ENCODE measurements at regions not wholly inside any gene's neighbourhood (a gene's known extent, or its start where the extent isn't known, plus 50 kb on each side); places are given as distances from the start of the nearest gene placed in this dataset.

DNA sequence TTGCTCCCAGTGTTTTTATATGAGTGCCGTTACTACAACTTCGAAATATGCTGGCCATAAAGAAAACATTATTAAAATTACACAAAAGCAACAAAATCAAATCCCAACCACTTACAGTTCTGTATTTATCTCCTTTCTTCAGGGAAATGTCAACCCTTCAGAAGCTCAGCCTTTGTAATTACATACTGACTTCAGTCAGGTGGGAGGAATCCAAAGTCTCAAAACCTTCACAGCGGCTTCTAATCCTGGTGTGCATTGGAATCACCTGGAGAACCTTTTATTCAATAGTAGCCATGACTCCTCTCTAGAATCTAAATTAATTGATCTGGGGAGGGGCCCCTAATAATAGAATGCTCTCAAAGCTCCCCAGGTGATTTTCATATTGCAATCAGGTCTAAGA is 463.7 kb upstream of the ARHGEF26 start:
- H3K4me3 Mint-ChIP-seq, result no peak overlapping the region
- peaks cover 14% of the 10 kb centered on the region for H3K36me3 Mint-ChIP-seq
- CTCF ChIA-PET, result no interaction called here

DNA sequence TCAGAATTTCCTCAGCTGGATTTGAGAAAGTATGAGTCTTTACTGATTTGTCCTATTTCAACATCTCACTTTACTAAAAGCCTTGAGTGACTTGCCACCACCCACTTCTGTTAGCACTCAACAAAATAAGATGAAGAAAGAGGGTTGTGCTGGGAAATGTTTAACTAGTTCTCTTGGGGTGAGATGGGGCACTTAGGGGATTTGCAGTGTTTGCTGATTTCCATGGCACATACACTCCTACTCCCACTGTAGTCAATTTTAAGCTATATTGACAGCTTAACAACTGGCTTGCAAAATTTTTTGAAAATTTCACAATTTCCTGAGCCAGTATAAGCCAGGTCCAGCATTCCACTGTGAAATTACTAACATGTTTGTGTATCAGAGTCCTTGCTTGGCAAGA is 463.1 kb upstream of the ARHGEF26 start:
- Mint-ChIP-seq H3K4me3 (no peak overlapping the region), H3K9me3 (peaks cover 29% of the 10 kb centered on the region), H3K27me3 (ENCODE audit: low read depth) (no peaks in the 10 kb centered on the region), H3K36me3 (peaks cover 14% of the 10 kb centered on the region), H3K27ac (no peak overlapping the region), H3K4me1 (no peaks in the 10 kb centered on the region)
- DNase-seq (ENCODE audit: low spot score) (no peak), ATAC-seq (no peak)
- TF ChIP-seq ZBTB21 (CRISPR knock-in tag; IDR thresholded peaks at IDR 0.05; ENCODE audit: borderline replicate concordance), result no peak
- no peak for TF ChIP-seq SMAD4 (CRISPR knock-in tag; IDR thresholded peaks at IDR 0.05)
- TF ChIP-seq JUN (CRISPR knock-in tag; IDR thresholded peaks at IDR 0.05), result no peak
- TF ChIP-seq ZNF121 (CRISPR knock-in tag; IDR thresholded peaks at IDR 0.05), result no peak
- TF ChIP-seq EMX1 (CRISPR knock-in tag; IDR thresholded peaks at IDR 0.05), result no peak
- TF ChIP-seq IRF2 (CRISPR knock-in tag; IDR thresholded peaks at IDR 0.05; ENCODE audit: borderline replicate concordance, low read depth), result no peak
- TF ChIP-seq, protein P1, sequence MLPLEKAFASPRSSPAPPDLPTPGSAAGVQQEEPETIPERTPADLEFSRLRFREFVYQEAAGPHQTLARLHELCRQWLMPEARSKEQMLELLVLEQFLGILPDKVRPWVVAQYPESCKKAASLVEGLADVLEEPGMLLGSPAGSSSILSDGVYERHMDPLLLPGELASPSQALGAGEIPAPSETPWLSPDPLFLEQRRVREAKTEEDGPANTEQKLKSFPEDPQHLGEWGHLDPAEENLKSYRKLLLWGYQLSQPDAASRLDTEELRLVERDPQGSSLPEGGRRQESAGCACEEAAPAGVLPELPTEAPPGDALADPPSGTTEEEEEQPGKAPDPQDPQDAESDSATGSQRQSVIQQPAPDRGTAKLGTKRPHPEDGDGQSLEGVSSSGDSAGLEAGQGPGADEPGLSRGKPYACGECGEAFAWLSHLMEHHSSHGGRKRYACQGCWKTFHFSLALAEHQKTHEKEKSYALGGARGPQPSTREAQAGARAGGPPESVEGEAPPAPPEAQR (CRISPR knock-in tag; IDR thresholded peaks at IDR 0.05), result no peak
- TF ChIP-seq, protein P2, sequence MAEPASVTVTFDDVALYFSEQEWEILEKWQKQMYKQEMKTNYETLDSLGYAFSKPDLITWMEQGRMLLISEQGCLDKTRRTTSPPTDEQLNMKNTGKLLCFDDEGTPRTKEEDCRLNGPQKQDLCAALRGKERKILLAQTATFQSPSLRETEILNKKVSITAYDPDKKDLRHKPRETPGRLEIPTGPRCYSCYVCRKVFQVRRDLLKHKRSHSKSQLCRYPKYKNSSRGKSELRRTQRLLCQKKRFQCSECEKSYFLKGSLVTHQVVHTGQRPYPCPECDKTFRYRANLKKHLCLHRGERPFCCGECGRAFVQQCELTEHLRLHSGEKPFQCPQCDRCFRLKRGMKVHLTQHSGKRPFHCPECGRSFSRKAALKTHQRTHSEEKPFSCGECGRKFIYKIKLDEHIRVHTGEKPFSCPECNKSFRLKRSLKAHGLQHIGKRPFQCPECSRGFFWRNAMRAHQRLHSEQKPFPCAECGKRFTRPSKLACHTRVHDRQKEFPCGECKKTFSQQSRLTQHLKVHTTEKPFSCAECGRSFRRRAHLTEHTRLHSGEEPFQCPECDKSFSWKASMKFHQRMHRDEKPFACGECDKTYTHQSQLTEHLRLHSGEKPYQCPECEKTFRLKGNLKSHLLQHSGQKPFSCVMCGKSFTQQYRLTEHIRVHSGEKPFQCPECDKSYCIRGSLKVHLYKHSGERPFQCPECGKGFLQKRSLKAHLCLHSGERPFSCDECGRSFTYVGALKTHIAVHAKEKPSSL (CRISPR knock-in tag; conservative IDR thresholded peaks at IDR 0.05), result no peak
- TF ChIP-seq, protein P3, sequence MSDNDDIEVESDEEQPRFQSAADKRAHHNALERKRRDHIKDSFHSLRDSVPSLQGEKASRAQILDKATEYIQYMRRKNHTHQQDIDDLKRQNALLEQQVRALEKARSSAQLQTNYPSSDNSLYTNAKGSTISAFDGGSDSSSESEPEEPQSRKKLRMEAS (CRISPR knock-in tag; IDR thresholded peaks at IDR 0.05), result no peak
- TF ChIP-seq, protein P4, sequence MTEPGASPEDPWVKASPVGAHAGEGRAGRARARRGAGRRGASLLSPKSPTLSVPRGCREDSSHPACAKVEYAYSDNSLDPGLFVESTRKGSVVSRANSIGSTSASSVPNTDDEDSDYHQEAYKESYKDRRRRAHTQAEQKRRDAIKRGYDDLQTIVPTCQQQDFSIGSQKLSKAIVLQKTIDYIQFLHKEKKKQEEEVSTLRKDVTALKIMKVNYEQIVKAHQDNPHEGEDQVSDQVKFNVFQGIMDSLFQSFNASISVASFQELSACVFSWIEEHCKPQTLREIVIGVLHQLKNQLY (CRISPR knock-in tag; IDR thresholded peaks at IDR 0.05), result no peak
- no peak for TF ChIP-seq RORB (CRISPR knock-in tag; IDR thresholded peaks at IDR 0.05)
- no peak for TF ChIP-seq CBFB (CRISPR knock-in tag; IDR thresholded peaks at IDR 0.05; ENCODE audit: low read depth)
- TF ChIP-seq, protein P5, sequence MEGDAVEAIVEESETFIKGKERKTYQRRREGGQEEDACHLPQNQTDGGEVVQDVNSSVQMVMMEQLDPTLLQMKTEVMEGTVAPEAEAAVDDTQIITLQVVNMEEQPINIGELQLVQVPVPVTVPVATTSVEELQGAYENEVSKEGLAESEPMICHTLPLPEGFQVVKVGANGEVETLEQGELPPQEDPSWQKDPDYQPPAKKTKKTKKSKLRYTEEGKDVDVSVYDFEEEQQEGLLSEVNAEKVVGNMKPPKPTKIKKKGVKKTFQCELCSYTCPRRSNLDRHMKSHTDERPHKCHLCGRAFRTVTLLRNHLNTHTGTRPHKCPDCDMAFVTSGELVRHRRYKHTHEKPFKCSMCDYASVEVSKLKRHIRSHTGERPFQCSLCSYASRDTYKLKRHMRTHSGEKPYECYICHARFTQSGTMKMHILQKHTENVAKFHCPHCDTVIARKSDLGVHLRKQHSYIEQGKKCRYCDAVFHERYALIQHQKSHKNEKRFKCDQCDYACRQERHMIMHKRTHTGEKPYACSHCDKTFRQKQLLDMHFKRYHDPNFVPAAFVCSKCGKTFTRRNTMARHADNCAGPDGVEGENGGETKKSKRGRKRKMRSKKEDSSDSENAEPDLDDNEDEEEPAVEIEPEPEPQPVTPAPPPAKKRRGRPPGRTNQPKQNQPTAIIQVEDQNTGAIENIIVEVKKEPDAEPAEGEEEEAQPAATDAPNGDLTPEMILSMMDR (IDR thresholded peaks at IDR 0.05), result no peak
- ChIA-PET CTCF (no interaction called here), POLR2A (no interaction called here)

More for the DNA sequence above, 463.7 kb upstream of the ARHGEF26 start:
- Mint-ChIP-seq H3K4me1 (no peaks in the 10 kb centered on the region), H3K27me3 (ENCODE audit: low read depth) (no peaks in the 10 kb centered on the region), H3K27ac (no peak overlapping the region), H3K9me3 (peaks cover 29% of the 10 kb centered on the region)
- POLR2A ChIA-PET, result no interaction called here
- TF ChIP-seq CREB1 (CRISPR knock-in tag; IDR thresholded peaks at IDR 0.05) (no peak), KAT7 (CRISPR knock-in tag; IDR thresholded peaks at IDR 0.05; ENCODE audit: borderline replicate concordance) (no peak), RORB (CRISPR knock-in tag; IDR thresholded peaks at IDR 0.05) (no peak), SOX15 (CRISPR knock-in tag; IDR thresholded peaks at IDR 0.05) (no peak), ZNF121 (CRISPR knock-in tag; IDR thresholded peaks at IDR 0.05) (no peak), FOXK1 (CRISPR knock-in tag; IDR thresholded peaks at IDR 0.05) (no peak), ZNF219 (CRISPR knock-in tag; IDR thresholded peaks at IDR 0.05; ENCODE audit: borderline replicate concordance) (no peak), ATF1 (CRISPR knock-in tag; IDR thresholded peaks at IDR 0.05) (no peak), ESRRA (CRISPR knock-in tag; IDR thresholded peaks at IDR 0.05; ENCODE audit: borderline replicate concordance) (no peak), JAZF1 (CRISPR knock-in tag; IDR thresholded peaks at IDR 0.05) (no peak), ZNF138 (CRISPR knock-in tag; conservative IDR thresholded peaks at IDR 0.05) (no peak), SMAD4 (CRISPR knock-in tag; IDR thresholded peaks at IDR 0.05) (no peak)
- TF ChIP-seq, protein P6, sequence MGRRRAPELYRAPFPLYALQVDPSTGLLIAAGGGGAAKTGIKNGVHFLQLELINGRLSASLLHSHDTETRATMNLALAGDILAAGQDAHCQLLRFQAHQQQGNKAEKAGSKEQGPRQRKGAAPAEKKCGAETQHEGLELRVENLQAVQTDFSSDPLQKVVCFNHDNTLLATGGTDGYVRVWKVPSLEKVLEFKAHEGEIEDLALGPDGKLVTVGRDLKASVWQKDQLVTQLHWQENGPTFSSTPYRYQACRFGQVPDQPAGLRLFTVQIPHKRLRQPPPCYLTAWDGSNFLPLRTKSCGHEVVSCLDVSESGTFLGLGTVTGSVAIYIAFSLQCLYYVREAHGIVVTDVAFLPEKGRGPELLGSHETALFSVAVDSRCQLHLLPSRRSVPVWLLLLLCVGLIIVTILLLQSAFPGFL (CRISPR knock-in tag; IDR thresholded peaks at IDR 0.05; ENCODE audit: borderline replicate concordance), result no peak
- TF ChIP-seq, protein P7, sequence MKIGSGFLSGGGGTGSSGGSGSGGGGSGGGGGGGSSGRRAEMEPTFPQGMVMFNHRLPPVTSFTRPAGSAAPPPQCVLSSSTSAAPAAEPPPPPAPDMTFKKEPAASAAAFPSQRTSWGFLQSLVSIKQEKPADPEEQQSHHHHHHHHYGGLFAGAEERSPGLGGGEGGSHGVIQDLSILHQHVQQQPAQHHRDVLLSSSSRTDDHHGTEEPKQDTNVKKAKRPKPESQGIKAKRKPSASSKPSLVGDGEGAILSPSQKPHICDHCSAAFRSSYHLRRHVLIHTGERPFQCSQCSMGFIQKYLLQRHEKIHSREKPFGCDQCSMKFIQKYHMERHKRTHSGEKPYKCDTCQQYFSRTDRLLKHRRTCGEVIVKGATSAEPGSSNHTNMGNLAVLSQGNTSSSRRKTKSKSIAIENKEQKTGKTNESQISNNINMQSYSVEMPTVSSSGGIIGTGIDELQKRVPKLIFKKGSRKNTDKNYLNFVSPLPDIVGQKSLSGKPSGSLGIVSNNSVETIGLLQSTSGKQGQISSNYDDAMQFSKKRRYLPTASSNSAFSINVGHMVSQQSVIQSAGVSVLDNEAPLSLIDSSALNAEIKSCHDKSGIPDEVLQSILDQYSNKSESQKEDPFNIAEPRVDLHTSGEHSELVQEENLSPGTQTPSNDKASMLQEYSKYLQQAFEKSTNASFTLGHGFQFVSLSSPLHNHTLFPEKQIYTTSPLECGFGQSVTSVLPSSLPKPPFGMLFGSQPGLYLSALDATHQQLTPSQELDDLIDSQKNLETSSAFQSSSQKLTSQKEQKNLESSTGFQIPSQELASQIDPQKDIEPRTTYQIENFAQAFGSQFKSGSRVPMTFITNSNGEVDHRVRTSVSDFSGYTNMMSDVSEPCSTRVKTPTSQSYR (CRISPR knock-in tag; IDR thresholded peaks at IDR 0.05), result no peak
- TF ChIP-seq, protein P8, sequence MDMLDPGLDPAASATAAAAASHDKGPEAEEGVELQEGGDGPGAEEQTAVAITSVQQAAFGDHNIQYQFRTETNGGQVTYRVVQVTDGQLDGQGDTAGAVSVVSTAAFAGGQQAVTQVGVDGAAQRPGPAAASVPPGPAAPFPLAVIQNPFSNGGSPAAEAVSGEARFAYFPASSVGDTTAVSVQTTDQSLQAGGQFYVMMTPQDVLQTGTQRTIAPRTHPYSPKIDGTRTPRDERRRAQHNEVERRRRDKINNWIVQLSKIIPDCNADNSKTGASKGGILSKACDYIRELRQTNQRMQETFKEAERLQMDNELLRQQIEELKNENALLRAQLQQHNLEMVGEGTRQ (CRISPR knock-in tag; IDR thresholded peaks at IDR 0.05), result no peak
- DNase-seq (ENCODE audit: low spot score) (no peak), ATAC-seq (no peak)

Measured in WTC11 (cell line).